Testis (tissue), 2 donors: ENCODE measurements at regions not wholly inside any gene's neighbourhood (a gene's known extent, or its start where the extent isn't known, plus 50 kb on each side); places are given as distances from the start of the nearest gene placed in this dataset.

Experiments
- DNase-seq: peaks from one replicate; pipeline ENCODE4 v3.0.0-alpha.2; 2019
- H3K27ac ChIP-seq, 2 donors: fragments of 200-600 bp; sonication (generic); one replicate each; pipeline ENCODE4 v1.5.1; 2019
- H3K27me3 ChIP-seq: fragments of 200-600 bp; sonication (generic); one replicate; pipeline ENCODE4 v1.5.1; 2019
- H3K36me3 ChIP-seq: fragments of 200-600 bp; sonication (generic); one replicate; pipeline ENCODE4 v1.5.1; 2017; ENCODE audit warnings: low read depth; ENCODE audit errors: missing control alignments
- H3K4me1 ChIP-seq: fragments of 200-600 bp; sonication (generic); one replicate; pipeline ENCODE4 v1.5.1; 2019
- H3K4me3 ChIP-seq, 2 donors: fragments of 200-600 bp; sonication (generic); one replicate each; pipeline ENCODE4 v1.5.1; 2017 to 2019
- H3K9me3 ChIP-seq: fragments of 200-600 bp; sonication (generic); one replicate; pipeline ENCODE4 v1.5.1; 2017
- CTCF ChIP-seq, 3 experiments: fragments of 450-650 bp in 2 of 3; fragments of 200-600 bp in 1 of 3; sonication (generic) in 1 of 3; IDR thresholded peaks; one replicate each; pipeline ENCODE4 v1.5.1; 2016 to 2019; ENCODE audit warnings: antibody characterized with exemption in 3 of 3, mild to moderate bottlenecking in 2 of 3, moderate library complexity in 1 of 3
- POLR2A ChIP-seq: fragments of 450-650 bp; IDR thresholded peaks from one replicate; pipeline ENCODE4 v1.6.1; 2017; ENCODE audit warnings: antibody characterized with exemption, mild to moderate bottlenecking, moderate library complexity
- WGBS, 2 donors: methylation state at CpG; one replicate each; pipeline ENCODE4 v1.1.5; 2018; 5-methylcytosine and 5-hydroxymethylcytosine counted together
- intact Hi-C: fragments of 100-400 bp; cut with DNase I; formaldehyde crosslinking; loops from one replicate; pipeline ENCODE4 v1.15.1; 2023; ENCODE audit warnings: low total_unique reads

GRCh38 chr12:19646599-19646998 lies 207.3 kb downstream of the AEBP2 start:
- Histone ChIP-seq H3K27ac (no peak overlapping the region), H3K36me3 (no peaks in the 10 kb centered on the region), H3K4me3 (no peak overlapping the region), H3K27me3 (no peaks in the 10 kb centered on the region), H3K4me1 (no peaks in the 10 kb centered on the region), H3K9me3 (no peaks in the 10 kb centered on the region)
- TF ChIP-seq CTCF (IDR thresholded peaks at IDR 0.05) (no peak), POLR2A (no peak)
- 88 to 97% methylated on average over 1 of the region's 1 CpG for WGBS, 2 donors
- intact Hi-C loops: no loop called here
- DNase-seq: no peak

GRCh38 chr12:19647806-19648556 lies 208.7 kb downstream of the AEBP2 start:
- no peak for TF ChIP-seq POLR2A
- H3K9me3 ChIP-seq: no peaks in the 10 kb centered on the region
- H3K4me1 ChIP-seq: no peaks in the 10 kb centered on the region
- DNase-seq: no peak
- H3K27ac ChIP-seq: no peak overlapping the region
- intact Hi-C loops: no loop called here
- no peaks in the 10 kb centered on the region for H3K36me3 ChIP-seq
- WGBS, 2 donors: 42 to 44% methylated on average over 8 of the region's 8 CpGs
- H3K4me3 ChIP-seq: no peak overlapping the region
- no peaks in the 10 kb centered on the region for H3K27me3 ChIP-seq

- H3K27ac ChIP-seq: no peak overlapping the region
- H3K4me1 ChIP-seq: no peaks in the 10 kb centered on the region
- no peaks in the 10 kb centered on the region for H3K36me3 ChIP-seq
- intact Hi-C loops: no loop called here
- DNase-seq: no peak
- WGBS, 2 donors: 74 to 94% methylated on average over 3 of the region's 3 CpGs
- H3K4me3 ChIP-seq: no peak overlapping the region
- H3K27me3 ChIP-seq: no peaks in the 10 kb centered on the region
- no peak for TF ChIP-seq CTCF (IDR thresholded peaks at IDR 0.05)
- TF ChIP-seq POLR2A: no peak
- H3K9me3 ChIP-seq: no peaks in the 10 kb centered on the region
Measured at GRCh38 chr12:19648591-19648990, 209.3 kb downstream of the AEBP2 start.

GRCh38 chr12:19652386-19652785 lies 213.1 kb downstream of the AEBP2 start:
- Histone ChIP-seq H3K36me3 (no peaks in the 10 kb centered on the region), H3K27ac (no peak overlapping the region), H3K27me3 (no peaks in the 10 kb centered on the region), H3K9me3 (no peaks in the 10 kb centered on the region), H3K4me1 (no peaks in the 10 kb centered on the region), H3K4me3 (no peak overlapping the region)
- TF ChIP-seq CTCF (IDR thresholded peaks at IDR 0.05) (no peak), POLR2A (no peak)
- intact Hi-C loops: no loop called here
- WGBS, 2 donors: 32 to 52% methylated on average over 2 of the region's 2 CpGs
- no peak for DNase-seq

- H3K9me3 ChIP-seq: no peaks in the 10 kb centered on the region
- H3K4me3 ChIP-seq: no peak overlapping the region
- DNase-seq: no peak
- no peak overlapping the region for H3K27ac ChIP-seq
- TF ChIP-seq CTCF (IDR thresholded peaks at IDR 0.05): no peak
- TF ChIP-seq POLR2A: no peak
- H3K27me3 ChIP-seq: no peaks in the 10 kb centered on the region
- WGBS, 2 donors: 65 to 82% methylated on average over 5 of the region's 5 CpGs
- no peaks in the 10 kb centered on the region for H3K4me1 ChIP-seq
- no peaks in the 10 kb centered on the region for H3K36me3 ChIP-seq
- intact Hi-C loops: no loop called here
Measured at GRCh38 chr12:19654650-19655376, 215.5 kb downstream of the AEBP2 start.
